ENCODE measurements at regions not wholly inside any gene's neighbourhood (a gene's known extent, or its start where the extent isn't known, plus 50 kb on each side); places are given as distances from the start of the nearest gene placed in this dataset.

DNA sequence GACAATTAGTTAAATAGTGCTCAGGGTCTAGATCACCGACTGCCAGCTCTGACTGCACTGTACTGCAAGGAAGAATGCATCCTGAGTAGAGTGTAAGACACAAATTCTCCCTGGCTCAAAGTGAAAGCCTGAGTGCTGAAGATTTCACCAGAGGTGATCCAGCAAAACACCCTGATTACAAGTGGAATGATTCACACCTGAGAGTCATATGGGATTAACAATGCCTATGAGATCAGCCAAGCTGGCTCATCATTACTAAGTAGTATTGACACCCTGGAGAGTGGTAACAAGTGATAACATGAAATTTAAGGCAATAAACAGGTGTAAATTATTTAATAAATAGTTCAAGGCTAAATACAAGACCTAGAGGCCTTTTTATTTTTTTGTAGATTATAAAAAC, 403.8 kb upstream of the PRR20A start:
- no peak for TF ChIP-seq EZH2 (IDR thresholded peaks at IDR 0.05; ENCODE audit: low read depth, low read length, severe bottlenecking)
- TF ChIP-seq, protein P1, sequence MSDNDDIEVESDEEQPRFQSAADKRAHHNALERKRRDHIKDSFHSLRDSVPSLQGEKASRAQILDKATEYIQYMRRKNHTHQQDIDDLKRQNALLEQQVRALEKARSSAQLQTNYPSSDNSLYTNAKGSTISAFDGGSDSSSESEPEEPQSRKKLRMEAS (IDR thresholded peaks at IDR 0.05) = no peak

All from H1 (cell line).